ENCODE measurements at regions not wholly inside any gene's neighbourhood (a gene's known extent, or its start where the extent isn't known, plus 50 kb on each side); places are given as distances from the start of the nearest gene placed in this dataset.
"Not testable (repeated sequence)": the region's sequence is repeated elsewhere in the genome, so short reads cannot be mapped to it uniquely, and the experiment has no call there.

GRCh38 chr15:20612356-20612755 is 70.8 kb upstream of the GOLGA6L6 start:
- TF ChIP-seq CTCF (conservative IDR thresholded peaks at IDR 0.05); EZH2 (IDR thresholded peaks at IDR 0.05; ENCODE audit: low read depth): not testable (repeated sequence)

Data from PC-9 (cell line).